HCT116 (cell line): ENCODE measurements at regions not wholly inside any gene's neighbourhood (a gene's known extent, or its start where the extent isn't known, plus 50 kb on each side); places are given as distances from the start of the nearest gene placed in this dataset.

ENCODE experiments used
- ATAC-seq: fragments of 200-7000 bp; cut with Tn5 transposase; 2 replicates; pipeline ENCODE4 v1.9.1; 2020; ENCODE audit warnings: mild to moderate bottlenecking, moderate library complexity
- BruUV-seq: library from RNA; stranded (reverse); fragments of 400-500 nt; replicated peaks from 2 replicates; lab custom pipeline; 2021; lab: Mats Ljungman, UMichigan
- CTCF ChIA-PET: fragments of 300-600 bp; sonication (Branson Sonifier 250); formaldehyde crosslinking; loops from one replicate; lab custom pipeline; 2021; ENCODE audit warnings: antibody characterized with exemption; lab: Charles Lee
- POLR2A ChIA-PET: fragments of 300-600, 350-600 bp; sonication (Branson Sonifier 250); formaldehyde crosslinking; loops from one replicate; lab custom pipeline; 2021; ENCODE audit warnings: antibody characterized with exemption; lab: Charles Lee
- RAD21 ChIA-PET, 2 experiments: fragments of 300-600 bp; sonication (Branson Sonifier 250); formaldehyde crosslinking; loops; one replicate each; lab custom pipeline; 2023; ENCODE audit warnings: low total read pairs in 2 of 2; ENCODE audit not compliant: uncharacterized antibody in 2 of 2, unreplicated experiment in 2 of 2, low non-redundant PET in 1 of 2; lab: Charles Lee
- DNase-seq: peaks from one replicate; pipeline ENCODE4 v3.0.0-alpha.2; 2010; ENCODE audit warnings: low read depth, low spot score
- H2AFZ ChIP-seq: fragments of 200-600 bp; shearing (Covaris generic), sonication (generic); 2 replicates; pipeline ENCODE4 v1.6.1; 2017; ENCODE audit warnings: low read depth, mixed run types, mixed read lengths, antibody characterized with exemption, low read length; ENCODE audit not compliant: poor library complexity, severe bottlenecking
- H3K27ac ChIP-seq: 2 replicates; pipeline ENCODE4 v1.5.1; 2012; ENCODE audit warnings: low read depth, low read length
- H3K27me3 ChIP-seq: fragments of 200-600 bp; sonication (generic); 2 replicates; pipeline ENCODE4 v1.6.1; 2016; ENCODE audit warnings: mixed run types, low read length, mixed read lengths; ENCODE audit not compliant: insufficient read depth
- H3K36me3 ChIP-seq, 2 experiments: fragments of 200-500 bp in 1 of 2; fragments of 200-600 bp in 1 of 2; sonication (Bioruptor generic) in 1 of 2; sonication (generic) in 1 of 2; 2 replicates each; pipeline versions ENCODE4 v1.5.1 to v1.6.1; 2014 to 2016; ENCODE audit warnings: low read length in 2 of 2, inconsistent platforms in 1 of 2, mixed read lengths in 1 of 2, mixed run types in 1 of 2; ENCODE audit not compliant: insufficient read depth in 2 of 2, control insufficient read depth in 1 of 2
- H3K4me1 ChIP-seq, 2 experiments: fragments of 200-600 bp in 1 of 2; sonication (generic) in 1 of 2; 2 replicates each; pipeline versions ENCODE4 v1.5.1 to v1.6.1; 2012 to 2017; ENCODE audit warnings: low read length in 2 of 2, inconsistent platforms in 1 of 2, mild to moderate bottlenecking in 1 of 2, mixed read lengths in 1 of 2, mixed run types in 1 of 2, moderate library complexity in 1 of 2; ENCODE audit not compliant: insufficient read depth in 2 of 2, control insufficient read depth in 1 of 2
- H3K4me2 ChIP-seq: fragments of 200-600 bp; sonication (generic); 2 replicates; pipeline ENCODE4 v1.6.1; 2017; ENCODE audit warnings: mixed run types, low read length, mixed read lengths
- H3K4me3 ChIP-seq, 2 experiments: fragments of 200-600 bp in 1 of 2; sonication (generic) in 1 of 2; replicated peaks in 1 of 2; 2 replicates each; pipeline ENCODE4 v1.5.1; 2011 to 2016; ENCODE audit warnings: low read length in 2 of 2, control low read depth in 1 of 2, low read depth in 1 of 2, mild to moderate bottlenecking in 1 of 2, mixed read lengths in 1 of 2, mixed run types in 1 of 2
- H3K79me2 ChIP-seq: fragments of 200-600 bp; sonication (generic); 2 replicates; pipeline ENCODE4 v1.6.1; 2017; ENCODE audit warnings: mild to moderate bottlenecking, mixed run types, low read length, moderate library complexity, mixed read lengths; ENCODE audit not compliant: insufficient read depth
- H3K9ac ChIP-seq: fragments of 200-600 bp; sonication (generic); 2 replicates; pipeline ENCODE4 v1.6.1; 2016; ENCODE audit warnings: low read length, mixed read lengths
- H3K9me2 ChIP-seq: fragments of 200-600 bp; sonication (generic), shearing (Covaris generic); 2 replicates; pipeline ENCODE4 v1.6.1; 2017; ENCODE audit warnings: mixed run types, mild to moderate bottlenecking, moderate library complexity; ENCODE audit not compliant: insufficient read depth
- H3K9me3 ChIP-seq, 2 experiments: fragments of 200-500 bp in 1 of 2; fragments of 200-600 bp in 1 of 2; sonication (Bioruptor generic) in 1 of 2; sonication (generic) in 1 of 2; 2 replicates each; pipeline ENCODE4 v1.6.1; 2014 to 2017; ENCODE audit warnings: low read length in 2 of 2, mixed read lengths in 2 of 2, inconsistent platforms in 1 of 2, low read depth in 1 of 2, mild to moderate bottlenecking in 1 of 2, mixed run types in 1 of 2, moderate library complexity in 1 of 2; ENCODE audit not compliant: control insufficient read depth in 1 of 2, insufficient read depth in 1 of 2
- H4K20me1 ChIP-seq: fragments of 200-600 bp; sonication (generic), shearing (Covaris generic); 2 replicates; pipeline ENCODE4 v1.6.1; 2017; ENCODE audit warnings: mixed run types, mild to moderate bottlenecking, moderate library complexity; ENCODE audit not compliant: insufficient read depth
- CBX3 ChIP-seq: IDR thresholded peaks from 2 replicates; pipeline ENCODE4 v1.6.1; 2012; ENCODE audit warnings: low read depth
- CTCF ChIP-seq, 3 experiments: fragments of 200-600 bp in 1 of 3; sonication (generic) in 1 of 3; IDR thresholded peaks in 2 of 3; conservative IDR thresholded peaks in 1 of 3; 2 replicates each; pipeline ENCODE4 v1.5.1; 2012 to 2017; ENCODE audit warnings: low read depth in 2 of 3, low read length in 2 of 3, antibody characterized with exemption in 1 of 3, borderline replicate concordance in 1 of 3, control low read depth in 1 of 3, mild to moderate bottlenecking in 1 of 3, mixed read lengths in 1 of 3, mixed run types in 1 of 3, moderate library complexity in 1 of 3; ENCODE audit not compliant: insufficient read depth in 1 of 3
- EGR1 ChIP-seq: IDR thresholded peaks from 2 replicates; pipeline ENCODE4 v1.6.1; 2012; ENCODE audit warnings: low read depth
- EZH2 ChIP-seq: fragments of 200-600 bp; sonication (generic); IDR thresholded peaks from 2 replicates; pipeline ENCODE4 v1.6.1; 2017; ENCODE audit warnings: antibody characterized with exemption, mixed run types
- JUND ChIP-seq: IDR thresholded peaks from 2 replicates; pipeline ENCODE4 v1.6.1; 2012
- MAX ChIP-seq: IDR thresholded peaks from 2 replicates; pipeline ENCODE4 v1.6.1; 2012
- POLR2A ChIP-seq: IDR thresholded peaks from 2 replicates; pipeline ENCODE4 v1.7.0; 2011; ENCODE audit warnings: borderline replicate concordance; ENCODE audit not compliant: insufficient read depth, insufficient read length; ENCODE audit errors: extremely low read depth
- POLR2AphosphoS5 ChIP-seq: IDR thresholded peaks from 2 replicates; pipeline ENCODE4 v1.6.1; 2011; ENCODE audit warnings: mild to moderate bottlenecking, low read depth, low read length, moderate library complexity
- RAD21 ChIP-seq: IDR thresholded peaks from 2 replicates; pipeline ENCODE4 v1.6.1; 2012; ENCODE audit warnings: low read depth, mild to moderate bottlenecking
- REST ChIP-seq: IDR thresholded peaks from 2 replicates; pipeline ENCODE4 v1.6.1; 2012; ENCODE audit warnings: low read depth
- SP1 ChIP-seq: IDR thresholded peaks from 2 replicates; pipeline ENCODE4 v1.6.1; 2012; ENCODE audit warnings: low read depth
- SRF ChIP-seq: IDR thresholded peaks from 2 replicates; pipeline ENCODE4 v1.6.1; 2012; ENCODE audit warnings: low read depth
- ZBTB33 ChIP-seq: IDR thresholded peaks from 2 replicates; pipeline ENCODE4 v1.6.1; 2011; ENCODE audit warnings: mild to moderate bottlenecking, low read length, moderate library complexity; ENCODE audit not compliant: insufficient replicate concordance; ENCODE audit errors: extremely low read depth
- ZNF274 ChIP-seq: fragments of 200-500 bp; sonication (Bioruptor generic); IDR thresholded peaks from 2 replicates; pipeline ENCODE4 v1.6.1; 2014; ENCODE audit warnings: mild to moderate bottlenecking, low read depth, low read length, inconsistent platforms
- intact Hi-C: fragments of 100-400 bp; cut with micrococcal nuclease; formaldehyde crosslinking; loops from 2 replicates; pipeline ENCODE4 v1.10.0; 2022

GRCh38 chr5:145283141-145283810 lies 551.9 kb downstream of the PRELID2 start:
- ChIA-PET RAD21 (no interaction called here), CTCF (no interaction called here), POLR2A (interaction anchor here (0.8 kb wide), 1 partner anchor 9 kb away, joined by 3 read pairs; no protein-coding TSS in a partner anchor)
- no peaks in the 10 kb centered on the region for H3K36me3 ChIP-seq
- H2AFZ ChIP-seq, result no peak overlapping the region
- H3K27me3 ChIP-seq, result no peaks in the 10 kb centered on the region
- H3K9me2 ChIP-seq, result no peaks in the 10 kb centered on the region
- no peak overlapping the region for H3K4me3 ChIP-seq
- H3K9ac ChIP-seq, result no peak overlapping the region
- H3K4me2 ChIP-seq, result no peak overlapping the region
- no peaks in the 10 kb centered on the region for H3K4me1 ChIP-seq
- no peaks in the 10 kb centered on the region for H4K20me1 ChIP-seq
- H3K79me2 ChIP-seq, result no peaks in the 10 kb centered on the region
- ATAC-seq (no peak), DNase-seq (no peak)
- TF ChIP-seq EZH2 (no peak), POLR2A (no peak), SP1 (no peak), CBX3 (no peak), ZNF274 (no peak), MAX (no peak), JUND (no peak), RAD21 (no peak), EGR1 (no peak), SRF (no peak), REST (no peak), CTCF (IDR thresholded peaks at IDR 0.05 in 2 of 3, conservative IDR thresholded peaks at IDR 0.05 in 1 of 3; ENCODE audit: borderline replicate concordance in 1 of 3, insufficient read depth in 1 of 3, low read depth in 2 of 3, low read length in 2 of 3) (no peak), ZBTB33 (no peak), POLR2AphosphoS5 (no peak)
- intact Hi-C loops, result no loop called here
- no peaks in the 10 kb centered on the region for H3K9me3 ChIP-seq
- no peak overlapping the region for H3K27ac ChIP-seq
- no TSS peak for BruUV-seq
